Fibroblast of mammary gland (primary cell): ENCODE measurements at regions not wholly inside any gene's neighbourhood (a gene's known extent, or its start where the extent isn't known, plus 50 kb on each side); places are given as distances from the start of the nearest gene placed in this dataset.

Experiments
- DNase-seq: peaks from one replicate; pipeline ENCODE4 v3.0.0-alpha.2; 2010; ENCODE audit warnings: low read depth
- H3K4me3 ChIP-seq: 2 replicates; pipeline ENCODE4 v1.5.1; 2011; ENCODE audit warnings: low read depth, mild to moderate bottlenecking, low read length, moderate library complexity; ENCODE audit not compliant: control insufficient read depth
- CTCF ChIP-seq: conservative IDR thresholded peaks from 2 replicates; pipeline ENCODE4 v1.5.1; 2011; ENCODE audit warnings: low read depth, low read length, inconsistent platforms; ENCODE audit not compliant: control insufficient read depth, insufficient read depth

DNA sequence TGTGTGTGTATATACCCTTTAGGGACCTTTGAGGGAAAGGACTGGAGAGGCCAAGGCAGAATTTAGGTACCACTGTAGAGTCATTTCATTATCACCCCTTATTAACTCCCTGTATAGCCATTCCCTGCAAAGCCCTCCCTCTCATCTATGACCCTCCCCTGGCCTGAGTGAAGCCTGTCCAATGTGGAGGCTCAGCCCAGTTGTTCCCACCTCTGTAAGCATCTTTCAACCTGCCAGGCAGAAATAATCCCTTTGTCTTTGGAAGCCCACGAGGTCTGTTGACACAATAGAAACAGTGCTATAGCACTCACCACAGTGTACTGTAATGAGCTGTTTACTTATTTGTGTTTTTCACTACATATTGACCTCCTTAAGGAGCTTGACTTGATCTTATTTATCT lies 88.5 kb upstream of the SEMA6A start:
- no peak for DNase-seq
- no peak for TF ChIP-seq CTCF

GRCh38 chr5:116661419-116661818 lies 86.8 kb upstream of the SEMA6A start:
- no peak for DNase-seq
- no peak for TF ChIP-seq CTCF
- H3K4me3 ChIP-seq = no peak overlapping the region

More for the DNA sequence above, 88.5 kb upstream of the SEMA6A start:
- H3K4me3 ChIP-seq = no peak overlapping the region

- DNase-seq = no peak
- no peak overlapping the region for H3K4me3 ChIP-seq
- no peak for TF ChIP-seq CTCF
These were observed 86.3 kb upstream of the SEMA6A start for GRCh38 chr5:116660929-116661328.

- TF ChIP-seq CTCF = no peak
- H3K4me3 ChIP-seq = no peak overlapping the region
- no peak for DNase-seq
These were observed 84.2 kb upstream of the SEMA6A start for GRCh38 chr5:116658830-116659229.

DNA sequence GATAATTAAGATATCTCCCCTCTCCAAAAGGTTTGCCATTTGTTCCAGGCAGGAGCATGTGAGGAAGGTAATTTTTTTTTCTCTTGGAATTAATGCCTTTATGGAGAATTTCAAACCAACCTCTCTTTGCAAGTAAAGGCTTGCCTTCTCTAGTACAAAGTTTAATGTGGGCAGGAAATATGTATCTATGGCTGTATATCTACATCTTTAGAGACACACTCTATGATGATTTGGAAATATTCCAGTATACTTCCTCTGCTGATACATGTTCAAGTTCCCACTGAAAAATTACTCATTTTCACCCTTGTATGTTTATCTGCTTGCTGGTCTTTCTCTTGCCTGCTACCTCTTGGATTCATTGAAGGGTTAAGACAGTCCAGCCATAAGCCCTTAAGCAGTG lies 83.5 kb upstream of the SEMA6A start:
- no peak for TF ChIP-seq CTCF
- no peak for DNase-seq
- no peak overlapping the region for H3K4me3 ChIP-seq

DNA sequence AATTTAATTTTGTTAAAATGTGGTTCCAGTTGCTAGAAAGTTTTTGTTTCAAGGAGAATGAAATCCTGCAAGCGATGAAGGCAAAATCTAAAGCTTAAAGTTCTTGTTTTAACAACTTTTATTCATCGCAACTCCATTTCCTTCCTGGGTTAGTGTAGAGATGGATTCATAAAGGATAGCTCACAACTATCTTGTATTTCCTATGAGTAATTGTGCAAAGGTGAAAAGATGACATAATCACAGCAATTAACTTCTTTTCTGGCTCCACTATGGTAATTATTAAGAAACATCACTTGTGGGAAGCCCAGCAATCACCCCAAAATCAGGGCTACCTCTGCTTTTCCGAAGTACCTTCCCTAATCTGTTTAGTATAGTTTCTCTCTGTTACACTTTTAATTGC lies 80.8 kb upstream of the SEMA6A start:
- no peak for DNase-seq
- no peak for TF ChIP-seq CTCF
- no peak overlapping the region for H3K4me3 ChIP-seq

DNA sequence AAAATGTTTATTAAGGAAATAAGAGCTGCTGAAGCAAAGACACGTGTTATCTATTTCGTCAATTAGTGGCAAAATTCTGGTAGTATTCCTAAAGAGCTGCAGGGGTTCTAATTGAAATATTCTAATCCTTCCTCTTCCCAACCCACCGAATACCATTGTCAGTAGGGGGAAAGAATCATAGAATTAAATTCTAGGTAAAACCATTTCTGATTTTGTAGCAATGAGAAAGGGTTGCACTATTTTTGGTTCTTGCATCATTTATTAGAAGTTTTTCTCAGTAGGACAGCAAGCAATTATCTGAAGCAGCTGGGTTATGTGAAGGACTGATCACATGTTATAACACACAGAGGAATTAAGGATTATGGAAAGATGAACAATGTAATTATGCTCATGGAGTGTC lies 80.3 kb upstream of the SEMA6A start:
- no peak overlapping the region for H3K4me3 ChIP-seq
- no peak for TF ChIP-seq CTCF
- no peak for DNase-seq
